ENCODE measurements at regions not wholly inside any gene's neighbourhood (a gene's known extent, or its start where the extent isn't known, plus 50 kb on each side); places are given as distances from the start of the nearest gene placed in this dataset.

DNA sequence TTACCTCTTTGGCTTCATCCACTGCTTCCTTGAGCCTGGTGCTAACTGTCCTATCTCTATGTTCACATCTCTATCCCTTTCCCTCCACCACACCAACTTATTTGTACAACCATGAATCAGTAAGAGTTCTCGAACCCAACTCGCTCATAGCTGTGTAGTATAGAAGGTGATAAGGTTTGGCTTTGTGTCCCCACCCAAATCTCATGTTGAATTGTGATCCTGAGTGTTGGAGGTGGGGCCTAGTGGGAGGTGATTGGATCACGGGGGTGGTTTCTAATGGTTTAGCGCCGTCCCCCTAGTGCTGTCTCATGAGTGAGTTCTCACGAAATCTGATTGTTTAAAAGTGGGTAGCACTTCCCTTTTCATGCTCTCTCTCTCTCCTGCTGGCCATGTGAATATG lies 235.6 kb upstream of the FMN2 start:
- TF ChIP-seq, protein P1, sequence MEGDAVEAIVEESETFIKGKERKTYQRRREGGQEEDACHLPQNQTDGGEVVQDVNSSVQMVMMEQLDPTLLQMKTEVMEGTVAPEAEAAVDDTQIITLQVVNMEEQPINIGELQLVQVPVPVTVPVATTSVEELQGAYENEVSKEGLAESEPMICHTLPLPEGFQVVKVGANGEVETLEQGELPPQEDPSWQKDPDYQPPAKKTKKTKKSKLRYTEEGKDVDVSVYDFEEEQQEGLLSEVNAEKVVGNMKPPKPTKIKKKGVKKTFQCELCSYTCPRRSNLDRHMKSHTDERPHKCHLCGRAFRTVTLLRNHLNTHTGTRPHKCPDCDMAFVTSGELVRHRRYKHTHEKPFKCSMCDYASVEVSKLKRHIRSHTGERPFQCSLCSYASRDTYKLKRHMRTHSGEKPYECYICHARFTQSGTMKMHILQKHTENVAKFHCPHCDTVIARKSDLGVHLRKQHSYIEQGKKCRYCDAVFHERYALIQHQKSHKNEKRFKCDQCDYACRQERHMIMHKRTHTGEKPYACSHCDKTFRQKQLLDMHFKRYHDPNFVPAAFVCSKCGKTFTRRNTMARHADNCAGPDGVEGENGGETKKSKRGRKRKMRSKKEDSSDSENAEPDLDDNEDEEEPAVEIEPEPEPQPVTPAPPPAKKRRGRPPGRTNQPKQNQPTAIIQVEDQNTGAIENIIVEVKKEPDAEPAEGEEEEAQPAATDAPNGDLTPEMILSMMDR (IDR thresholded peaks at IDR 0.05) = no peak
- no peak for TF ChIP-seq POLR2AphosphoS5 (IDR thresholded peaks at IDR 0.05)

All from breast epithelium (tissue), 3 donors.